Gastrocnemius medialis (tissue), 4 donors: ENCODE measurements at regions not wholly inside any gene's neighbourhood (a gene's known extent, or its start where the extent isn't known, plus 50 kb on each side); places are given as distances from the start of the nearest gene placed in this dataset.

Source experiments
- CTCF ChIP-seq, 5 experiments: fragments of 450-650 bp in 3 of 5; fragments of 200-600 bp in 2 of 5; sonication (generic) in 2 of 5; IDR thresholded peaks in 4 of 5; conservative IDR thresholded peaks in 1 of 5; 1 replicate in 4 of 5; 2 replicates in 1 of 5; pipeline ENCODE4 v1.5.1; 2016 to 2019; ENCODE audit warnings: antibody characterized with exemption in 5 of 5, mild to moderate bottlenecking in 3 of 5, moderate library complexity in 3 of 5
- POLR2A ChIP-seq, 2 donors: fragments of 450-650 bp; IDR thresholded peaks; one replicate each; pipeline ENCODE4 v1.6.1; 2017; ENCODE audit warnings: antibody characterized with exemption in 2 of 2, mild to moderate bottlenecking in 2 of 2, moderate library complexity in 2 of 2

GRCh38 chrX:39716401-39716800, 381.4 kb downstream of the BCOR start:
- TF ChIP-seq POLR2A (IDR thresholded peaks at IDR 0.05) (no peak), CTCF (IDR thresholded peaks at IDR 0.05 in 4 of 5, conservative IDR thresholded peaks at IDR 0.05 in 1 of 5) (no peak)
